HAP-1 (cell line): ENCODE measurements at regions not wholly inside any gene's neighbourhood (a gene's known extent, or its start where the extent isn't known, plus 50 kb on each side); places are given as distances from the start of the nearest gene placed in this dataset.
"Not testable (repeated sequence)": the region's sequence is repeated elsewhere in the genome, so short reads cannot be mapped to it uniquely, and the experiment has no call there.

Experiments used
- DNase-seq, 2 experiments: peaks; one replicate each; pipeline ENCODE4 v3.0.0-alpha.2; 2016 to 2020; ENCODE audit warnings: low spot score in 2 of 2
- H3K27me3 ChIP-seq: fragments of 250-450 bp; sonication (Bioruptor Pico); 2 replicates; pipeline ENCODE4 v1.5.1; 2020; ENCODE audit warnings: low read depth, mild to moderate bottlenecking, moderate library complexity
- H3K36me3 ChIP-seq: fragments of 250-450 bp; sonication (Bioruptor Pico); replicated peaks from 2 replicates; pipeline ENCODE4 v1.5.1; 2020; ENCODE audit warnings: mild to moderate bottlenecking
- H3K4me1 ChIP-seq: fragments of 250-450 bp; sonication (Bioruptor Pico); 2 replicates; pipeline ENCODE4 v1.5.1; 2020; ENCODE audit warnings: mild to moderate bottlenecking
- H3K4me3 ChIP-seq: fragments of 250-450 bp; sonication (Bioruptor Pico); 2 replicates; pipeline ENCODE4 v1.5.1; 2020; ENCODE audit warnings: mild to moderate bottlenecking, moderate library complexity
- H3K9me3 ChIP-seq: fragments of 250-450 bp; sonication (Bioruptor Pico); 2 replicates; pipeline ENCODE4 v1.5.1; 2020; ENCODE audit warnings: mild to moderate bottlenecking, moderate library complexity
- in situ Hi-C: fragments of 300-500 bp; cut with MboI; formaldehyde crosslinking; loops from 3 replicates; pipeline ENCODE4 v1.14.3; 2020; ENCODE audit warnings: low sequenced_read_pairs, inconsistent platforms, mixed read lengths

- Histone ChIP-seq H3K4me3 (no peak overlapping the region), H3K27me3 (no peaks in the 10 kb centered on the region), H3K4me1 (no peaks in the 10 kb centered on the region), H3K36me3 (no peaks in the 10 kb centered on the region), H3K9me3 (no peaks in the 10 kb centered on the region)
- in situ Hi-C loops = no loop called here
- DNase-seq = no peak
Observed at GRCh38 chr14:71452987-71453386, 479.2 kb upstream of the RGS6 start.

- H3K27me3 ChIP-seq = no peaks in the 10 kb centered on the region
- DNase-seq = no peak
- no peaks in the 10 kb centered on the region for H3K4me1 ChIP-seq
- no peaks in the 10 kb centered on the region for H3K9me3 ChIP-seq
- in situ Hi-C loops = no loop called here
- H3K36me3 ChIP-seq = no peaks in the 10 kb centered on the region
- H3K4me3 ChIP-seq = no peak overlapping the region
Observed at GRCh38 chr14:71454010-71454409, 478.2 kb upstream of the RGS6 start.

- Histone ChIP-seq H3K36me3 (no peaks in the 10 kb centered on the region), H3K4me1 (no peaks in the 10 kb centered on the region), H3K4me3 (no peak overlapping the region), H3K27me3 (no peaks in the 10 kb centered on the region), H3K9me3 (no peaks in the 10 kb centered on the region)
- DNase-seq = no peak
- in situ Hi-C loops = no loop called here
Observed at GRCh38 chr14:71454513-71455332, 477.5 kb upstream of the RGS6 start.

- no peak overlapping the region for H3K4me3 ChIP-seq
- no peaks in the 10 kb centered on the region for H3K36me3 ChIP-seq
- H3K9me3 ChIP-seq = no peaks in the 10 kb centered on the region
- in situ Hi-C loops = no loop called here
- no peak for DNase-seq
- H3K4me1 ChIP-seq = no peaks in the 10 kb centered on the region
- no peaks in the 10 kb centered on the region for H3K27me3 ChIP-seq
Observed at GRCh38 chr14:71460091-71460490, 472.1 kb upstream of the RGS6 start.

DNA sequence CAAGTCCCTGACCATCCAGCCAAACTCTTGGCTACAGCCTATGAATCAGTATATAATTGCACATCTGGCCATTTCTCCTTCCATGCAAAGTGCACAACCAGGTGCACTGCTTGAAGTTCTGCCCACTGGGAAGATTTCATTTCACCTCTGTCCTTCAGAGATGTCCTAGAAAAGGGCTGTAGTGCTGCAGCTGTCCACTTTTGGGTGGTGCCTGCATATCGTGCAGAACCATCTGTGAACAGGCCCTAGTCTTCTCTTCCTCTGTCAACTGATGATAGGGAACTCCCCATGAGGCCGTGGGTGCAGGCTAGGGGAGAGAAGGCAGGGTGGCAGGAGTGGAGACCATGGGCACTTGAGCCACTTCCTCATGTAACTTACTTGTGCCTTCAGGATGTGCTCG is 470.6 kb upstream of the RGS6 start:
- H3K9me3 ChIP-seq, in situ Hi-C loops, H3K27me3 ChIP-seq, H3K4me3 ChIP-seq, H3K36me3 ChIP-seq, DNase-seq, H3K4me1 ChIP-seq: not testable (repeated sequence)

DNA sequence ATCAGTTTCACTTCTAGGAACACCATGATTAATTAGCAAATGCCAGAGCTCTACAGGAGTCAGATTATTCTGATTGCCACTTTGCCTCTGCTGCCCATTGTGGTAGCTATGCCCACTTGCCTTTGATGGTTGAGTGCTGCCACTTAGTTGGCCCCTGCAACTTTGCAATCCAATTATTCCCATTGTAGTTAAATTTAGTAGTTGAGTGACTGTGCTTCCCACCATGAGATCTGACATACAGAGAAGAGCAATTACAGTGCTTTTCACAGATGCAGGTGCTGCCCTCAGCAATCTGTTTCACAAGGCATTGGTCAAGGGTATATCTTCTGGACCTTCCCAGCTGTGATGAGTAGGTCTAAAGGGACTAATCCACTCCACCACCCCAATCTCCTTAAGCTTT is 468.4 kb upstream of the RGS6 start:
- in situ Hi-C loops = no loop called here
- H3K9me3 ChIP-seq = no peaks in the 10 kb centered on the region
- no peaks in the 10 kb centered on the region for H3K36me3 ChIP-seq
- DNase-seq = no peak
- no peak overlapping the region for H3K4me3 ChIP-seq
- H3K27me3 ChIP-seq = no peaks in the 10 kb centered on the region
- H3K4me1 ChIP-seq = no peaks in the 10 kb centered on the region

GRCh38 chr14:71464840-71465239 is 467.4 kb upstream of the RGS6 start:
- in situ Hi-C loops = no loop called here
- H3K36me3 ChIP-seq = no peaks in the 10 kb centered on the region
- no peaks in the 10 kb centered on the region for H3K27me3 ChIP-seq
- H3K4me3 ChIP-seq = no peak overlapping the region
- no peaks in the 10 kb centered on the region for H3K4me1 ChIP-seq
- no peak for DNase-seq
- H3K9me3 ChIP-seq = no peaks in the 10 kb centered on the region

GRCh38 chr14:71465316-71465715 is 466.9 kb upstream of the RGS6 start:
- no peak for DNase-seq
- no peak overlapping the region for H3K4me3 ChIP-seq

DNA sequence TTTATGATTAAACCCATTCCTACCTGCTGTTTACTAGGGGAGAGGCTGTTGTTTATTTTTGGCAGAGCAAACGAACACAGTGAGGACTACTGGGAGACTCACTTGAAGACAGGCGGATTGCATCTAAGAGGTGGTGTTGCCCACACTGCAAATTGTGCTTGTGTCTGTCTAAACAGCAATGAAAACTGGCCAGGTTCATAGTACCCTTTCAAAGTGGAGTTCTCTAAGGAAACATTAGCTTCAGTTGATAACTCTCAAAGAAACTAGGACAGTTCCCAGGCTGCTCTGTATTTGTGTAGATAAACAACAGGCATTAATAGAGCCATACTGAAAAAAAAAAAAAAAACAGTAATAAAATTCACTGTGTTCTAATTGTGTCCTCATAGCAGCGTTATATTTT is 466.0 kb upstream of the RGS6 start:
- no peaks in the 10 kb centered on the region for H3K27me3 ChIP-seq
- in situ Hi-C loops = no loop called here
- no peak for DNase-seq
- no peaks in the 10 kb centered on the region for H3K4me1 ChIP-seq
- no peaks in the 10 kb centered on the region for H3K36me3 ChIP-seq
- no peak overlapping the region for H3K4me3 ChIP-seq
- no peaks in the 10 kb centered on the region for H3K9me3 ChIP-seq

More at GRCh38 chr14:71465316-71465715, 466.9 kb upstream of the RGS6 start:
- Histone ChIP-seq H3K4me1 (no peaks in the 10 kb centered on the region), H3K27me3 (no peaks in the 10 kb centered on the region), H3K9me3 (no peaks in the 10 kb centered on the region), H3K36me3 (no peaks in the 10 kb centered on the region)
- in situ Hi-C loops = no loop called here

DNA sequence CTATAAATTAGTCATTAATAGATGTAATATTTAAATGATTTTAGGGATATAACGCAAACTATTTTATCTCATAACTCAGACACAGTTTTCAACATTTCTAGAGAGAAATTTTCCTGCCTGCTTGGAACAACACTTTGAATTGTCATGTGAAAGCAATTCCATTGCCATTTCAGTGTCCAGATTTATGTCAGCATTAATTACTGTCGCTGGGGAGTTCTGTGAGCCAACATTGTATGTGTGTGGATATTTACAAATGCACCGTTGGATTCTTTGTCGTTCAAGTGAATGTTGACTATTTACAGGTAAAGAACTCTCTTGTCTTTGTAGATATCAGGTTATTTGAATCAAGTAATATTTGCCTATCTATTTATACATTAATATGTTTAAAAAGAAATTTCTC is 465.3 kb upstream of the RGS6 start:
- no peak overlapping the region for H3K4me3 ChIP-seq
- H3K36me3 ChIP-seq = no peaks in the 10 kb centered on the region
- H3K4me1 ChIP-seq = no peaks in the 10 kb centered on the region
- DNase-seq = no peak
- no peaks in the 10 kb centered on the region for H3K27me3 ChIP-seq
- H3K9me3 ChIP-seq = no peaks in the 10 kb centered on the region
- in situ Hi-C loops = no loop called here

DNA sequence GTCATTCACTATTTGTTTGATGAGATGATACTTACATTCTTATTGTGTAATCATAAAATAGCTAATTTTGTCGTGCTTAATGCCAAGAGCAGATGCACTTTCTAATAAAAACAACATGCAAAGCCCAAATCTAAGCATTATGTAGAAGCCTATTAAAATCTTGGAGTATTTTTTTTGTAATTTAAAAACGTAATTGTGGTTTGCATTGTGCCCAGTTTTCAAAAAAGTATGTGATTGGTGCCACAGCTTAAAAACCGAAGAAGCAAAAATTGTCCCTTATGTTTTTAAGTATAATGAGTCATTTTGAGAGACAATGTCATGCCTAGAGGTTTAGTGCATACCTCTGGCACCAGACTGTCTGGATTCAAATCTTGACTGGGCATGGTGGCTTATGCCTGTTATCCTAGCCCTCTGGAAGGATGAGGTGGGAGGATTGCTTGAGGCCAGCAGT is 464.8 kb upstream of the RGS6 start:
- Histone ChIP-seq H3K9me3 (no peaks in the 10 kb centered on the region), H3K36me3 (no peaks in the 10 kb centered on the region), H3K4me3 (no peak overlapping the region), H3K27me3 (no peaks in the 10 kb centered on the region), H3K4me1 (no peaks in the 10 kb centered on the region)
- no peak for DNase-seq
- in situ Hi-C loops = no loop called here

GRCh38 chr14:71468701-71469100 is 463.5 kb upstream of the RGS6 start:
- no peak overlapping the region for H3K4me3 ChIP-seq
- DNase-seq = no peak
- H3K36me3 ChIP-seq = no peaks in the 10 kb centered on the region
- no peaks in the 10 kb centered on the region for H3K27me3 ChIP-seq
- in situ Hi-C loops = no loop called here
- H3K4me1 ChIP-seq = no peaks in the 10 kb centered on the region
- H3K9me3 ChIP-seq = no peaks in the 10 kb centered on the region

DNA sequence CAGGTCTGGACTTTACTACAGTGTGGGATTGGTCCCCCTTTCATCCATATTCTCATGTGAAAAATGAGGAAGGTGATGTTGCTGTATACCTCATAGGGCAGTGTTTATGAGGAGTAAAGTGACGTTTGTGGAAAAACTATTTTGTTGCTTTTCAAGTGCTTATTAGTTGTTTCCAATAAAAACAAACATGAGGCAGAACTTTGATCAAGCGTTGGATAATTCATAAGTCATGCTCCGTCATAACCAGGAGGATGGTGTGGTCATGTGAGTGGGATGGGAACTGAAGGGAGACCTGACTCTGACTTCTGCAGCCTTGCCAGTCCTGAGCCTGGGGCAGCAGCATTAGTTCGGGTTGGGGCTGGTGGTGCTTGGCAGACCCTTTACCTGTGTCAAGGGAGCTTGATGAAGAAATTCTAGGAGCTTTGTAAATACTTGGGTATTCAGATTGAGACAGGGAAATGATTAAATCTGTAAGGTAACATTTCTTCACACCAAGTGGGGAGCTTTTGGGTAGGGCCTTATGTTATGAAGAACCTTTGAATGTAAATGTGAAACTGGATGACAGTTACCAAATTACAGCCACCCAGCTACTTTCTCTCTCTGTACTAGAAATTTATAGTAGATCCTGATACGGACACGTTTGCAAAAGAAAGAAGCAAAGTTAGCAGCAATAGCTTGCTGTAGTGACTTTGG is 462.4 kb upstream of the RGS6 start:
- no peaks in the 10 kb centered on the region for H3K4me1 ChIP-seq
- H3K36me3 ChIP-seq = no peaks in the 10 kb centered on the region
- no peak for DNase-seq
- no peaks in the 10 kb centered on the region for H3K27me3 ChIP-seq
- no peaks in the 10 kb centered on the region for H3K9me3 ChIP-seq
- in situ Hi-C loops = no loop called here
- no peak overlapping the region for H3K4me3 ChIP-seq

DNA sequence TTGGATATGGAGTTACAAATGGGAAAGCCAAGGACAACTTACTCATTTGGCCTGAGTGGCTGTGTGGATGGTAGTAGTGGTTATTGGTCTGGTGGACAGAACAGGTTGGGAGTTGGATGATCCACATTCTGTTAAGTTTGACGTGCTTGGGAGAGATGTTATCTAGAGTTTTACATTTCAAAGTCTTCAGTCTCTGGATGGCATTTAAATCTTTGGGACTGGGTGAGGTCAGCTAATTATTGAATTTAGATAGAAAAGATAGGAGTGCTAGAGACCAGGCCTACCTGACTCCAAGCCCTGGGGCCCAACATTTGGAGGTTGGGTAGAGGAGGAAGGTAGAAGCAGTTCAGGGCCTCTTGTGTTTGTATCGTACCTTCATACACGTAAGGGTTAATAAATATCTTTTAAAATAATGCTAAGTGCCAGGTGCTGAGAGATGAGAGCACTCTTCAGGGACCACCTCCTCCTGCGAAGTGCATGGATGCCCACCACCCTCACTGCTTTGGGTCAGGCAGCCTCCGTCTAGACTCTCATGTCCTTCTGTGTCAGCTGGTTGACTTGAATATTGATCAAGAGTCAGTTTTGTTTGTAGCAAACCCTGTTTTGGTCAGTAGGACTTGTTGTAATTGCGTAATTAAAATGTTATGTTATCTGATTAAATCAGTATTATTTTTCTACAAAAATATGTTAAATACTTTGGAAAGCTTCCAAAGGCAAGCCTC is 460.4 kb upstream of the RGS6 start:
- Histone ChIP-seq H3K4me1 (no peaks in the 10 kb centered on the region), H3K9me3 (no peaks in the 10 kb centered on the region), H3K36me3 (no peaks in the 10 kb centered on the region), H3K27me3 (no peaks in the 10 kb centered on the region), H3K4me3 (no peak overlapping the region)
- no peak for DNase-seq
- in situ Hi-C loops = no loop called here
